ENCODE measurements at regions not wholly inside any gene's neighbourhood (a gene's known extent, or its start where the extent isn't known, plus 50 kb on each side); places are given as distances from the start of the nearest gene placed in this dataset.

- H3K9me3 ChIP-seq = no peaks in the 10 kb centered on the region
- H3K4me1 ChIP-seq = no peaks in the 10 kb centered on the region
- no peaks in the 10 kb centered on the region for H3K36me3 ChIP-seq
- WGBS = 63% methylated on average over 1 of the region's 1 CpG
- peaks cover 3% of the 10 kb centered on the region for H3K27me3 ChIP-seq
- TF ChIP-seq EP300 (IDR thresholded peaks at IDR 0.05) = no peak
- TF ChIP-seq CTCF (IDR thresholded peaks at IDR 0.05) = no peak
- no peak overlapping the region for H3K4me3 ChIP-seq
- no peak for DNase-seq (ENCODE audit: low spot score in 2 of 2)
- no peak overlapping the region for H3K27ac ChIP-seq
Measured at GRCh38 chr3:18228060-18228459, 197.1 kb downstream of the SATB1 start.

GRCh38 chr3:18225709-18226108, 199.4 kb downstream of the SATB1 start:
- H3K4me1 ChIP-seq = no peaks in the 10 kb centered on the region
- peaks cover 3% of the 10 kb centered on the region for H3K27me3 ChIP-seq
- no peak overlapping the region for H3K4me3 ChIP-seq
- no peaks in the 10 kb centered on the region for H3K36me3 ChIP-seq
- no peak for DNase-seq (ENCODE audit: low spot score in 2 of 2)
- no peaks in the 10 kb centered on the region for H3K9me3 ChIP-seq
- no peak for TF ChIP-seq POLR2AphosphoS5 (IDR thresholded peaks at IDR 0.05)
- TF ChIP-seq EP300 (IDR thresholded peaks at IDR 0.05) = no peak
- 82% methylated on average over 3 of the region's 3 CpGs for WGBS
- no peak overlapping the region for H3K27ac ChIP-seq

- no peaks in the 10 kb centered on the region for H3K27me3 ChIP-seq
- no peak for DNase-seq (ENCODE audit: low spot score in 2 of 2)
- WGBS = 54% methylated on average over 2 of the region's 2 CpGs
- H3K4me1 ChIP-seq = no peaks in the 10 kb centered on the region
- TF ChIP-seq POLR2AphosphoS5 (IDR thresholded peaks at IDR 0.05) (no peak), CTCF (IDR thresholded peaks at IDR 0.05) (no peak)
- no peaks in the 10 kb centered on the region for H3K9me3 ChIP-seq
- H3K4me3 ChIP-seq = no peak overlapping the region
- no peak overlapping the region for H3K27ac ChIP-seq
- H3K36me3 ChIP-seq = no peaks in the 10 kb centered on the region
Measured at GRCh38 chr3:18224426-18224825, 200.7 kb downstream of the SATB1 start.

- no peak for DNase-seq (ENCODE audit: low spot score in 2 of 2)
- Histone ChIP-seq H3K4me3 (no peak overlapping the region), H3K27ac (no peak overlapping the region), H3K36me3 (no peaks in the 10 kb centered on the region), H3K27me3 (no peaks in the 10 kb centered on the region), H3K4me1 (no peaks in the 10 kb centered on the region), H3K9me3 (no peaks in the 10 kb centered on the region)
- no peak for TF ChIP-seq POLR2A (IDR thresholded peaks at IDR 0.05)
- TF ChIP-seq POLR2AphosphoS5 (IDR thresholded peaks at IDR 0.05) = no peak
- no peak for TF ChIP-seq CTCF (IDR thresholded peaks at IDR 0.05)
- no peak for TF ChIP-seq EP300 (IDR thresholded peaks at IDR 0.05)
- 90% methylated on average over 6 of the region's 6 CpGs for WGBS
Measured at GRCh38 chr3:18223974-18224373, 201.2 kb downstream of the SATB1 start.

GRCh38 chr3:18223571-18223970, 201.6 kb downstream of the SATB1 start:
- Histone ChIP-seq H3K9me3 (no peaks in the 10 kb centered on the region), H3K36me3 (no peaks in the 10 kb centered on the region), H3K4me1 (no peaks in the 10 kb centered on the region), H3K27ac (no peak overlapping the region), H3K4me3 (no peak overlapping the region), H3K27me3 (no peaks in the 10 kb centered on the region)
- no peak for DNase-seq (ENCODE audit: low spot score in 2 of 2)
- 46% methylated on average over 2 of the region's 2 CpGs for WGBS
- TF ChIP-seq POLR2AphosphoS5 (IDR thresholded peaks at IDR 0.05) = no peak
- no peak for TF ChIP-seq CTCF (IDR thresholded peaks at IDR 0.05)
- TF ChIP-seq EP300 (IDR thresholded peaks at IDR 0.05) = no peak
- no peak for TF ChIP-seq POLR2A (IDR thresholded peaks at IDR 0.05)

GRCh38 chr3:18222686-18223085, 202.5 kb downstream of the SATB1 start:
- Histone ChIP-seq H3K27me3 (no peaks in the 10 kb centered on the region), H3K9me3 (no peaks in the 10 kb centered on the region), H3K27ac (no peak overlapping the region), H3K4me3 (no peak overlapping the region), H3K4me1 (no peaks in the 10 kb centered on the region), H3K36me3 (no peaks in the 10 kb centered on the region)
- TF ChIP-seq POLR2A (IDR thresholded peaks at IDR 0.05) = no peak
- no peak for TF ChIP-seq POLR2AphosphoS5 (IDR thresholded peaks at IDR 0.05)
- TF ChIP-seq EP300 (IDR thresholded peaks at IDR 0.05) = no peak
- TF ChIP-seq CTCF (IDR thresholded peaks at IDR 0.05) = no peak
- no peak for DNase-seq (ENCODE audit: low spot score in 2 of 2)
- WGBS = 57% methylated on average over 4 of the region's 4 CpGs

Measured in suprapubic skin (tissue), 4 donors.